HCT116 (cell line): ENCODE measurements at regions not wholly inside any gene's neighbourhood (a gene's known extent, or its start where the extent isn't known, plus 50 kb on each side); places are given as distances from the start of the nearest gene placed in this dataset.

Source experiments
- ATAC-seq: fragments of 200-7000 bp; cut with Tn5 transposase; 2 replicates; pipeline ENCODE4 v1.9.1; 2020; ENCODE audit warnings: mild to moderate bottlenecking, moderate library complexity
- BruUV-seq: library from RNA; stranded (reverse); fragments of 400-500 nt; replicated peaks from 2 replicates; lab custom pipeline; 2021; lab: Mats Ljungman, UMichigan
- CTCF ChIA-PET: fragments of 300-600 bp; sonication (Branson Sonifier 250); formaldehyde crosslinking; loops from one replicate; lab custom pipeline; 2021; ENCODE audit warnings: antibody characterized with exemption; lab: Charles Lee
- POLR2A ChIA-PET: fragments of 300-600, 350-600 bp; sonication (Branson Sonifier 250); formaldehyde crosslinking; loops from one replicate; lab custom pipeline; 2021; ENCODE audit warnings: antibody characterized with exemption; lab: Charles Lee
- RAD21 ChIA-PET, 2 experiments: fragments of 300-600 bp; sonication (Branson Sonifier 250); formaldehyde crosslinking; loops; one replicate each; lab custom pipeline; 2023; ENCODE audit warnings: low total read pairs in 2 of 2; ENCODE audit not compliant: uncharacterized antibody in 2 of 2, unreplicated experiment in 2 of 2, low non-redundant PET in 1 of 2; lab: Charles Lee
- DNase-seq: peaks from one replicate; pipeline ENCODE4 v3.0.0-alpha.2; 2010; ENCODE audit warnings: low read depth, low spot score
- H2AFZ ChIP-seq: fragments of 200-600 bp; shearing (Covaris generic), sonication (generic); 2 replicates; pipeline ENCODE4 v1.6.1; 2017; ENCODE audit warnings: low read depth, mixed run types, mixed read lengths, antibody characterized with exemption, low read length; ENCODE audit not compliant: poor library complexity, severe bottlenecking
- H3K27ac ChIP-seq: 2 replicates; pipeline ENCODE4 v1.5.1; 2012; ENCODE audit warnings: low read depth, low read length
- H3K27me3 ChIP-seq: fragments of 200-600 bp; sonication (generic); 2 replicates; pipeline ENCODE4 v1.6.1; 2016; ENCODE audit warnings: mixed run types, low read length, mixed read lengths; ENCODE audit not compliant: insufficient read depth
- H3K36me3 ChIP-seq, 2 experiments: fragments of 200-500 bp in 1 of 2; fragments of 200-600 bp in 1 of 2; sonication (Bioruptor generic) in 1 of 2; sonication (generic) in 1 of 2; 2 replicates each; pipeline versions ENCODE4 v1.5.1 to v1.6.1; 2014 to 2016; ENCODE audit warnings: low read length in 2 of 2, inconsistent platforms in 1 of 2, mixed read lengths in 1 of 2, mixed run types in 1 of 2; ENCODE audit not compliant: insufficient read depth in 2 of 2, control insufficient read depth in 1 of 2
- H3K4me1 ChIP-seq, 2 experiments: fragments of 200-600 bp in 1 of 2; sonication (generic) in 1 of 2; 2 replicates each; pipeline versions ENCODE4 v1.5.1 to v1.6.1; 2012 to 2017; ENCODE audit warnings: low read length in 2 of 2, inconsistent platforms in 1 of 2, mild to moderate bottlenecking in 1 of 2, mixed read lengths in 1 of 2, mixed run types in 1 of 2, moderate library complexity in 1 of 2; ENCODE audit not compliant: insufficient read depth in 2 of 2, control insufficient read depth in 1 of 2
- H3K4me2 ChIP-seq: fragments of 200-600 bp; sonication (generic); 2 replicates; pipeline ENCODE4 v1.6.1; 2017; ENCODE audit warnings: mixed run types, low read length, mixed read lengths
- H3K4me3 ChIP-seq, 2 experiments: fragments of 200-600 bp in 1 of 2; sonication (generic) in 1 of 2; replicated peaks in 1 of 2; 2 replicates each; pipeline ENCODE4 v1.5.1; 2011 to 2016; ENCODE audit warnings: low read length in 2 of 2, control low read depth in 1 of 2, low read depth in 1 of 2, mild to moderate bottlenecking in 1 of 2, mixed read lengths in 1 of 2, mixed run types in 1 of 2
- H3K79me2 ChIP-seq: fragments of 200-600 bp; sonication (generic); 2 replicates; pipeline ENCODE4 v1.6.1; 2017; ENCODE audit warnings: mild to moderate bottlenecking, mixed run types, low read length, moderate library complexity, mixed read lengths; ENCODE audit not compliant: insufficient read depth
- H3K9ac ChIP-seq: fragments of 200-600 bp; sonication (generic); 2 replicates; pipeline ENCODE4 v1.6.1; 2016; ENCODE audit warnings: low read length, mixed read lengths
- H3K9me2 ChIP-seq: fragments of 200-600 bp; sonication (generic), shearing (Covaris generic); 2 replicates; pipeline ENCODE4 v1.6.1; 2017; ENCODE audit warnings: mixed run types, mild to moderate bottlenecking, moderate library complexity; ENCODE audit not compliant: insufficient read depth
- H3K9me3 ChIP-seq, 2 experiments: fragments of 200-500 bp in 1 of 2; fragments of 200-600 bp in 1 of 2; sonication (Bioruptor generic) in 1 of 2; sonication (generic) in 1 of 2; 2 replicates each; pipeline ENCODE4 v1.6.1; 2014 to 2017; ENCODE audit warnings: low read length in 2 of 2, mixed read lengths in 2 of 2, inconsistent platforms in 1 of 2, low read depth in 1 of 2, mild to moderate bottlenecking in 1 of 2, mixed run types in 1 of 2, moderate library complexity in 1 of 2; ENCODE audit not compliant: control insufficient read depth in 1 of 2, insufficient read depth in 1 of 2
- H4K20me1 ChIP-seq: fragments of 200-600 bp; sonication (generic), shearing (Covaris generic); 2 replicates; pipeline ENCODE4 v1.6.1; 2017; ENCODE audit warnings: mixed run types, mild to moderate bottlenecking, moderate library complexity; ENCODE audit not compliant: insufficient read depth
- ATF3 ChIP-seq: IDR thresholded peaks from 2 replicates; pipeline ENCODE4 v1.6.1; 2012
- CEBPB ChIP-seq: IDR thresholded peaks from 2 replicates; pipeline ENCODE4 v1.6.1; 2012; ENCODE audit warnings: low read depth
- EGR1 ChIP-seq: IDR thresholded peaks from 2 replicates; pipeline ENCODE4 v1.6.1; 2012; ENCODE audit warnings: low read depth
- EZH2 ChIP-seq: fragments of 200-600 bp; sonication (generic); IDR thresholded peaks from 2 replicates; pipeline ENCODE4 v1.6.1; 2017; ENCODE audit warnings: antibody characterized with exemption, mixed run types
- FOSL1 ChIP-seq: IDR thresholded peaks from 2 replicates; pipeline ENCODE4 v1.6.1; 2012; ENCODE audit warnings: low read depth
- POLR2A ChIP-seq: IDR thresholded peaks from 2 replicates; pipeline ENCODE4 v1.7.0; 2011; ENCODE audit warnings: borderline replicate concordance; ENCODE audit not compliant: insufficient read depth, insufficient read length; ENCODE audit errors: extremely low read depth
- POLR2AphosphoS5 ChIP-seq: IDR thresholded peaks from 2 replicates; pipeline ENCODE4 v1.6.1; 2011; ENCODE audit warnings: mild to moderate bottlenecking, low read depth, low read length, moderate library complexity
- SIN3A ChIP-seq: IDR thresholded peaks from 2 replicates; pipeline ENCODE4 v1.6.1; 2012; ENCODE audit warnings: low read depth
- SRF ChIP-seq: IDR thresholded peaks from 2 replicates; pipeline ENCODE4 v1.6.1; 2012; ENCODE audit warnings: low read depth
- YY1 ChIP-seq: IDR thresholded peaks from 2 replicates; pipeline ENCODE4 v1.6.1; 2011; ENCODE audit warnings: low read length, low read depth, moderate library complexity, mild to moderate bottlenecking; ENCODE audit not compliant: insufficient replicate concordance; ENCODE audit errors: extremely low read depth
- ZBTB33 ChIP-seq: IDR thresholded peaks from 2 replicates; pipeline ENCODE4 v1.6.1; 2011; ENCODE audit warnings: mild to moderate bottlenecking, low read length, moderate library complexity; ENCODE audit not compliant: insufficient replicate concordance; ENCODE audit errors: extremely low read depth
- ZFX ChIP-seq: fragments of 450-650 bp; IDR thresholded peaks from 2 replicates; pipeline ENCODE4 v1.6.1; 2017
- ZNF274 ChIP-seq: fragments of 200-500 bp; sonication (Bioruptor generic); IDR thresholded peaks from 2 replicates; pipeline ENCODE4 v1.6.1; 2014; ENCODE audit warnings: mild to moderate bottlenecking, low read depth, low read length, inconsistent platforms
- intact Hi-C: fragments of 100-400 bp; cut with micrococcal nuclease; formaldehyde crosslinking; loops from 2 replicates; pipeline ENCODE4 v1.10.0; 2022
- TF ChIP-seq, protein P1 (sequence below): IDR thresholded peaks from 2 replicates; pipeline ENCODE4 v1.6.1; 2012; ENCODE audit warnings: low read depth
- TF ChIP-seq, protein P2 (sequence below): IDR thresholded peaks from 2 replicates; pipeline ENCODE4 v1.6.1; 2012

GRCh38 chr22:27171212-27171611 lies 513.8 kb downstream of the MIAT start (continued):
- TF ChIP-seq, protein P1, sequence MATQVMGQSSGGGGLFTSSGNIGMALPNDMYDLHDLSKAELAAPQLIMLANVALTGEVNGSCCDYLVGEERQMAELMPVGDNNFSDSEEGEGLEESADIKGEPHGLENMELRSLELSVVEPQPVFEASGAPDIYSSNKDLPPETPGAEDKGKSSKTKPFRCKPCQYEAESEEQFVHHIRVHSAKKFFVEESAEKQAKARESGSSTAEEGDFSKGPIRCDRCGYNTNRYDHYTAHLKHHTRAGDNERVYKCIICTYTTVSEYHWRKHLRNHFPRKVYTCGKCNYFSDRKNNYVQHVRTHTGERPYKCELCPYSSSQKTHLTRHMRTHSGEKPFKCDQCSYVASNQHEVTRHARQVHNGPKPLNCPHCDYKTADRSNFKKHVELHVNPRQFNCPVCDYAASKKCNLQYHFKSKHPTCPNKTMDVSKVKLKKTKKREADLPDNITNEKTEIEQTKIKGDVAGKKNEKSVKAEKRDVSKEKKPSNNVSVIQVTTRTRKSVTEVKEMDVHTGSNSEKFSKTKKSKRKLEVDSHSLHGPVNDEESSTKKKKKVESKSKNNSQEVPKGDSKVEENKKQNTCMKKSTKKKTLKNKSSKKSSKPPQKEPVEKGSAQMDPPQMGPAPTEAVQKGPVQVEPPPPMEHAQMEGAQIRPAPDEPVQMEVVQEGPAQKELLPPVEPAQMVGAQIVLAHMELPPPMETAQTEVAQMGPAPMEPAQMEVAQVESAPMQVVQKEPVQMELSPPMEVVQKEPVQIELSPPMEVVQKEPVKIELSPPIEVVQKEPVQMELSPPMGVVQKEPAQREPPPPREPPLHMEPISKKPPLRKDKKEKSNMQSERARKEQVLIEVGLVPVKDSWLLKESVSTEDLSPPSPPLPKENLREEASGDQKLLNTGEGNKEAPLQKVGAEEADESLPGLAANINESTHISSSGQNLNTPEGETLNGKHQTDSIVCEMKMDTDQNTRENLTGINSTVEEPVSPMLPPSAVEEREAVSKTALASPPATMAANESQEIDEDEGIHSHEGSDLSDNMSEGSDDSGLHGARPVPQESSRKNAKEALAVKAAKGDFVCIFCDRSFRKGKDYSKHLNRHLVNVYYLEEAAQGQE, result no peak
- TF ChIP-seq, protein P2, sequence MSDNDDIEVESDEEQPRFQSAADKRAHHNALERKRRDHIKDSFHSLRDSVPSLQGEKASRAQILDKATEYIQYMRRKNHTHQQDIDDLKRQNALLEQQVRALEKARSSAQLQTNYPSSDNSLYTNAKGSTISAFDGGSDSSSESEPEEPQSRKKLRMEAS, result no peak
- TF ChIP-seq SIN3A (no peak), POLR2AphosphoS5 (no peak)

- H3K79me2 ChIP-seq, result no peaks in the 10 kb centered on the region
- H3K4me1 ChIP-seq, result peaks cover 10 to 14% of the 10 kb centered on the region in 2 experiments
- H3K4me3 ChIP-seq, result no peak overlapping the region
- ChIA-PET POLR2A (no interaction called here), RAD21 (no interaction called here), CTCF (no interaction called here)
- no peaks in the 10 kb centered on the region for H3K9me3 ChIP-seq
- H3K27me3 ChIP-seq, result peaks cover 41% of the 10 kb centered on the region
- ATAC-seq, result no peak
- H3K36me3 ChIP-seq, result no peaks in the 10 kb centered on the region
- H3K4me2 ChIP-seq, result no peak overlapping the region
- no peak overlapping the region for H3K9ac ChIP-seq
- intact Hi-C loops, result no loop called here
- H3K27ac ChIP-seq, result no peak overlapping the region
- no peaks in the 10 kb centered on the region for H3K9me2 ChIP-seq
- BruUV-seq, result no TSS peak
- no peaks in the 10 kb centered on the region for H4K20me1 ChIP-seq
- DNase-seq, result no peak
- no peak overlapping the region for H2AFZ ChIP-seq
- TF ChIP-seq SRF (no peak), ZBTB33 (no peak), POLR2AphosphoS5 (no peak), EZH2 (no peak), ZNF274 (no peak), YY1 (no peak), ZFX (no peak), POLR2A (no peak), CEBPB (no peak), ATF3 (no peak), FOSL1 (no peak), EGR1 (no peak)
- TF ChIP-seq, protein P1, result no peak
Observed at GRCh38 chr22:27173530-27173929, 516.1 kb downstream of the MIAT start.
